Transverse colon (tissue), 4 donors: ENCODE measurements at regions not wholly inside any gene's neighbourhood (a gene's known extent, or its start where the extent isn't known, plus 50 kb on each side); places are given as distances from the start of the nearest gene placed in this dataset.

Source experiments
- DNase-seq: peaks from one replicate; pipeline ENCODE4 v3.0.0-alpha.2; 2019
- H3K27ac ChIP-seq, 4 donors: fragments of 200-600 bp; sonication (generic); 2 replicates each; pipeline ENCODE4 v1.5.1; 2016 to 2018; ENCODE audit warnings: inconsistent platforms in 4 of 4
- H3K27me3 ChIP-seq: fragments of 200-600 bp; sonication (generic); 2 replicates; pipeline ENCODE4 v1.5.1; 2017; ENCODE audit warnings: inconsistent platforms
- H3K36me3 ChIP-seq, 4 donors: fragments of 200-600 bp; sonication (generic); 2 replicates each; pipeline ENCODE4 v1.5.1; 2017 to 2019; ENCODE audit warnings: inconsistent platforms in 4 of 4
- H3K4me1 ChIP-seq, 4 donors: fragments of 200-600 bp; sonication (generic); 2 replicates each; pipeline ENCODE4 v1.5.1; 2017 to 2020; ENCODE audit warnings: inconsistent platforms in 4 of 4
- H3K4me3 ChIP-seq, 4 donors: fragments of 200-600 bp; sonication (generic); 1 replicate in 1 of 4; 2 replicates in 3 of 4; pipeline versions ENCODE4 v1.5.1 to v1.6.1; 2017 to 2019; ENCODE audit warnings: inconsistent platforms in 4 of 4
- H3K9me3 ChIP-seq, 2 donors: fragments of 200-600 bp; sonication (generic); 2 replicates each; pipeline ENCODE4 v1.5.1; 2017 to 2019; ENCODE audit warnings: inconsistent platforms in 2 of 2
- EP300 ChIP-seq: sonication (generic); formaldehyde crosslinking; IDR thresholded peaks from one replicate; pipeline ENCODE4 v1.6.1; 2017; ENCODE audit warnings: antibody characterized with exemption, low read depth
- POLR2A ChIP-seq: fragments of 450-650 bp; IDR thresholded peaks from one replicate; pipeline ENCODE4 v1.6.1; 2016; ENCODE audit warnings: antibody characterized with exemption, mild to moderate bottlenecking, moderate library complexity
- POLR2AphosphoS5 ChIP-seq, 3 donors: sonication (generic); formaldehyde crosslinking; IDR thresholded peaks; one replicate each; pipeline ENCODE4 v1.6.1; 2016; ENCODE audit warnings: antibody characterized with exemption in 3 of 3
- whole genome bisulfite sequencing, 2 donors: methylation state at CpG; one replicate each; pipeline ENCODE4 v1.1.5; 2018; ENCODE audit warnings: low coverage in 1 of 2; 5-methylcytosine and 5-hydroxymethylcytosine counted together
- in situ Hi-C, 4 donors: fragments of 200-750 bp; cut with MboI; loops; one replicate each; pipeline versions ENCODE4 v1.15.0 to v1.15.1; 2017; ENCODE audit warnings: low sequenced_read_pairs in 3 of 4, low pct_ligation_motif_present in 1 of 4, low pct_unique_long_range_greater_than_20kb in 1 of 4
- intact Hi-C: fragments of 100-400 bp; cut with DNase I; formaldehyde crosslinking; loops from one replicate; pipeline ENCODE4 v1.15.1; 2023; ENCODE audit warnings: low total_unique reads
- TF ChIP-seq, protein P1 (sequence below), 5 experiments: fragments of 200-600 bp in 3 of 5; fragments of 450-650 bp in 2 of 5; sonication (generic) in 3 of 5; IDR thresholded peaks; 1 replicate in 2 of 5; 2 replicates in 3 of 5; pipeline ENCODE4 v1.5.1; 2016 to 2017; ENCODE audit warnings: antibody characterized with exemption in 5 of 5, inconsistent platforms in 3 of 5, mild to moderate bottlenecking in 2 of 5, moderate library complexity in 1 of 5

- peaks cover 0 to 37% (median 6%) of the 10 kb centered on the region in 4 donors for H3K4me1 ChIP-seq
- TF ChIP-seq, protein P1, sequence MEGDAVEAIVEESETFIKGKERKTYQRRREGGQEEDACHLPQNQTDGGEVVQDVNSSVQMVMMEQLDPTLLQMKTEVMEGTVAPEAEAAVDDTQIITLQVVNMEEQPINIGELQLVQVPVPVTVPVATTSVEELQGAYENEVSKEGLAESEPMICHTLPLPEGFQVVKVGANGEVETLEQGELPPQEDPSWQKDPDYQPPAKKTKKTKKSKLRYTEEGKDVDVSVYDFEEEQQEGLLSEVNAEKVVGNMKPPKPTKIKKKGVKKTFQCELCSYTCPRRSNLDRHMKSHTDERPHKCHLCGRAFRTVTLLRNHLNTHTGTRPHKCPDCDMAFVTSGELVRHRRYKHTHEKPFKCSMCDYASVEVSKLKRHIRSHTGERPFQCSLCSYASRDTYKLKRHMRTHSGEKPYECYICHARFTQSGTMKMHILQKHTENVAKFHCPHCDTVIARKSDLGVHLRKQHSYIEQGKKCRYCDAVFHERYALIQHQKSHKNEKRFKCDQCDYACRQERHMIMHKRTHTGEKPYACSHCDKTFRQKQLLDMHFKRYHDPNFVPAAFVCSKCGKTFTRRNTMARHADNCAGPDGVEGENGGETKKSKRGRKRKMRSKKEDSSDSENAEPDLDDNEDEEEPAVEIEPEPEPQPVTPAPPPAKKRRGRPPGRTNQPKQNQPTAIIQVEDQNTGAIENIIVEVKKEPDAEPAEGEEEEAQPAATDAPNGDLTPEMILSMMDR (IDR thresholded peaks at IDR 0.05), result no peak
- TF ChIP-seq POLR2AphosphoS5 (IDR thresholded peaks at IDR 0.05) (no peak), EP300 (no peak), POLR2A (no peak)
- intact Hi-C loops (no loop called here), in situ Hi-C loops (no loop called here)
- H3K4me3 ChIP-seq, result no peak overlapping the region
- WGBS, 2 donors, result 61% methylated on average over 1 of the region's 1 CpG; no CpG with 5 or more reads in 1 of the 2 donors
- no peak overlapping the region for H3K27ac ChIP-seq
- no peaks in the 10 kb centered on the region for H3K27me3 ChIP-seq
- no peak for DNase-seq
- H3K9me3 ChIP-seq, result no peaks in the 10 kb centered on the region
- no peaks in the 10 kb centered on the region for H3K36me3 ChIP-seq
These were observed 126.0 kb upstream of the DPH6 start for GRCh38 chr15:35671981-35672380.

GRCh38 chr15:35673093-35673684, 127.2 kb upstream of the DPH6 start:
- peaks cover 0 to 28% (median 5%) of the 10 kb centered on the region in 4 donors for H3K4me1 ChIP-seq
- H3K4me3 ChIP-seq, result peak overlapping the region in 1 of 4 donors; percentile 37
- in situ Hi-C loops (no loop called here), intact Hi-C loops (no loop called here)
- no peaks in the 10 kb centered on the region for H3K27me3 ChIP-seq
- 28 to 31% methylated on average over 9 of the region's 9 CpGs for WGBS, 2 donors
- H3K27ac ChIP-seq, result peak overlapping the region in 2 of 4 donors; percentile 20 to 34
- no peak for DNase-seq
- no peaks in the 10 kb centered on the region for H3K9me3 ChIP-seq
- no peaks in the 10 kb centered on the region for H3K36me3 ChIP-seq
- TF ChIP-seq, protein P1 (IDR thresholded peaks at IDR 0.05), result no peak
- TF ChIP-seq POLR2A, result no peak
- no peak for TF ChIP-seq EP300
- TF ChIP-seq POLR2AphosphoS5 (IDR thresholded peaks at IDR 0.05), result no peak

DNA sequence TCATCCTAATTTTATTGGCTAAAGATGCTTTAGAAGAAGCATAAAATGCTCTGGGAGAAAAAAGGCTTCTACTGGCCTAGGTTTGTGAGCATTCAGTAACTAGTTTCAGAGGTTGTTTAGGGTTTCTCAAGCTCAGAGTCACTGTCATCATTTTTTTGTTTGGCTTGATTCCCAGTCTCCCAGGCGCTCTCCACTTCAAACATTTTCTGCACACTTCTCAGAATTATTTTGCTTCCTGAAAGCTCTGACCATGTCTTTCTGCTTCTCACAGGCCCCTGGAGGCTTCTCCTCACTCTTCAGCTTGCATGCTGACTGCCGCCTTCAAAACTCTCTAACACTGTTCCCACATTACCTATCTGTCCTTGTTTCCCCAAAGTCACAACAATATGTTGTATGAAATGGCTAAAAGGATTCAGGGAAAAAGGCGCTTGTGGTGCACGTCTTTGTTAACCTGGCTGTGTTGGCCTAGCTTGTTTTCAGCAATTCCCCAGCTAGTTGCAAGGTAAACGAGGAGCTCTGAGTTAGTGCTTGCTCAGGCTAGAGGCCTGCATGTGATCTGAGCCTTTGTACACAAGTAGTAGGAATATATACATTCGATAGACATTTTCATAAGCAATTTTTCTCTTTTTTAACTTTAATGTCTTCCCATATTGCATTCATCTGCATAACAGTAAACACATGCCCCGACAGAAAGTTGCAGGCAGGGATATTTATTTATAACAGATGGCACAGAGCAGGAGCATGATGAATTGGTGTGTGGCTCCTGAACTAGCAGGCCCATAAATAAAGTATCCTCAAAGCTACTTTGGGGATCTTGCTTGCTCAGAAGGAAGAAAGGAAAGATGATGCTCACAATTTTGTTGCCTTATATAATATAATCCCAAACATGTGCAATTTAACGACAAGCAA, 129.2 kb upstream of the DPH6 start:
- no peak for TF ChIP-seq POLR2AphosphoS5 (IDR thresholded peaks at IDR 0.05)
- TF ChIP-seq POLR2A, result no peak
- no peak for TF ChIP-seq EP300
- Histone ChIP-seq H3K4me1 (peaks cover 0 to 28% (median 5%) of the 10 kb centered on the region in 4 donors), H3K36me3 (no peaks in the 10 kb centered on the region), H3K9me3 (no peaks in the 10 kb centered on the region), H3K4me3 (no peak overlapping the region), H3K27me3 (no peaks in the 10 kb centered on the region), H3K27ac (peak overlapping the region in 3 of 4 donors; percentile 16 to 44 (median 41))
- 65 to 69% methylated on average over 5 to 8 of the region's 8 CpGs for WGBS, 2 donors
- intact Hi-C loops, result no loop called here
- in situ Hi-C loops, result no loop called here
- DNase-seq, result no peak

- intact Hi-C loops (no loop called here), in situ Hi-C loops (no loop called here)
- Histone ChIP-seq H3K27ac (no peak overlapping the region), H3K36me3 (no peaks in the 10 kb centered on the region), H3K4me3 (no peak overlapping the region), H3K27me3 (no peaks in the 10 kb centered on the region), H3K4me1 (peaks cover 0 to 11% (median 5%) of the 10 kb centered on the region in 4 donors), H3K9me3 (no peaks in the 10 kb centered on the region)
- WGBS, 2 donors, result 74% methylated on average over 2 of the region's 2 CpGs
- DNase-seq, result no peak
- no peak for TF ChIP-seq POLR2A
- no peak for TF ChIP-seq EP300
- TF ChIP-seq, protein P1 (IDR thresholded peaks at IDR 0.05), result no peak
- TF ChIP-seq POLR2AphosphoS5 (IDR thresholded peaks at IDR 0.05), result no peak
These were observed 132.8 kb upstream of the DPH6 start for GRCh38 chr15:35678774-35679173.
